Thyroid gland (tissue), 4 donors: ENCODE measurements at regions not wholly inside any gene's neighbourhood (a gene's known extent, or its start where the extent isn't known, plus 50 kb on each side); places are given as distances from the start of the nearest gene placed in this dataset.
"Not testable (repeated sequence)": the region's sequence is repeated elsewhere in the genome, so short reads cannot be mapped to it uniquely, and the experiment has no call there.

ENCODE experiments used
- DNase-seq, 2 donors: peaks; one replicate each; pipeline ENCODE4 v3.0.0-alpha.2; 2019
- H3K27ac ChIP-seq, 3 donors: fragments of 200-600 bp; sonication (generic); 1 replicate in 2 of 3; 2 replicates in 1 of 3; pipeline ENCODE4 v1.5.1; 2016 to 2019; ENCODE audit warnings: mild to moderate bottlenecking in 1 of 3, moderate library complexity in 1 of 3
- H3K27me3 ChIP-seq: fragments of 200-600 bp; sonication (generic); one replicate; pipeline ENCODE4 v1.5.1; 2019
- H3K36me3 ChIP-seq, 2 donors: fragments of 200-600 bp; sonication (generic); one replicate each; pipeline ENCODE4 v1.5.1; 2016 to 2019
- H3K4me1 ChIP-seq, 2 donors: fragments of 200-600 bp; sonication (generic); one replicate each; pipeline ENCODE4 v1.5.1; 2017 to 2019
- H3K4me3 ChIP-seq, 3 donors: fragments of 200-600 bp; sonication (generic); replicated peaks in 1 of 3; 1 replicate in 2 of 3; 2 replicates in 1 of 3; pipeline ENCODE4 v1.5.1; 2016; ENCODE audit warnings: mild to moderate bottlenecking in 1 of 3
- H3K9me3 ChIP-seq: fragments of 200-600 bp; sonication (generic); one replicate; pipeline ENCODE4 v1.5.1; 2017
- CTCF ChIP-seq, 6 experiments: fragments of 200-600 bp in 3 of 6; fragments of 450-650 bp in 3 of 6; sonication (generic) in 3 of 6; IDR thresholded peaks; one replicate each; pipeline ENCODE4 v1.5.1; 2016 to 2019; ENCODE audit warnings: antibody characterized with exemption in 6 of 6, mild to moderate bottlenecking in 2 of 6, inconsistent platforms in 1 of 6, moderate library complexity in 1 of 6
- POLR2A ChIP-seq, 2 donors: fragments of 450-650 bp; IDR thresholded peaks; one replicate each; pipeline ENCODE4 v1.6.1; 2017; ENCODE audit warnings: antibody characterized with exemption in 2 of 2, mild to moderate bottlenecking in 2 of 2, moderate library complexity in 1 of 2
- WGBS, 2 donors: methylation state at CpG; one replicate each; pipeline ENCODE4 v1.1.5; 2017; 5-methylcytosine and 5-hydroxymethylcytosine counted together
- intact Hi-C: fragments of 100-400 bp; cut with DNase I; formaldehyde crosslinking; loops from one replicate; pipeline ENCODE4 v1.15.1; 2023

GRCh38 chr1:213622365-213623063 is 365.3 kb upstream of the PROX1 start:
- H3K36me3 ChIP-seq: no peaks in the 10 kb centered on the region
- WGBS, 2 donors: 47 to 49% methylated on average over 19 of the region's 19 CpGs
- no peaks in the 10 kb centered on the region for H3K9me3 ChIP-seq
- DNase-seq: peak; percentile 33 to 41
- intact Hi-C loops: no loop called here
- H3K4me1 ChIP-seq: no peaks in the 10 kb centered on the region
- no peaks in the 10 kb centered on the region for H3K27me3 ChIP-seq
- no peak overlapping the region for H3K4me3 ChIP-seq
- no peak overlapping the region for H3K27ac ChIP-seq
- TF ChIP-seq POLR2A (IDR thresholded peaks at IDR 0.05) (no peak), CTCF (IDR thresholded peaks at IDR 0.05) (no peak)

- DNase-seq: no peak
- no peak overlapping the region for H3K27ac ChIP-seq
- 90 to 91% methylated on average over 9 of the region's 9 CpGs for WGBS, 2 donors
- H3K4me3 ChIP-seq: no peak overlapping the region
- intact Hi-C loops: no loop called here
- H3K36me3 ChIP-seq: no peaks in the 10 kb centered on the region
- TF ChIP-seq POLR2A (IDR thresholded peaks at IDR 0.05) (no peak), CTCF (IDR thresholded peaks at IDR 0.05) (no peak)
- H3K4me1 ChIP-seq: no peaks in the 10 kb centered on the region
- no peaks in the 10 kb centered on the region for H3K9me3 ChIP-seq
- no peaks in the 10 kb centered on the region for H3K27me3 ChIP-seq
Measured at GRCh38 chr1:213623064-213623581, 364.6 kb upstream of the PROX1 start.

GRCh38 chr1:213623862-213624261 is 363.9 kb upstream of the PROX1 start:
- H3K4me3 ChIP-seq: no peak overlapping the region
- WGBS, 2 donors: 79 to 80% methylated on average over 4 of the region's 4 CpGs
- no peak for DNase-seq
- no peaks in the 10 kb centered on the region for H3K36me3 ChIP-seq
- H3K9me3 ChIP-seq: no peaks in the 10 kb centered on the region
- H3K4me1 ChIP-seq: no peaks in the 10 kb centered on the region
- intact Hi-C loops: no loop called here
- TF ChIP-seq POLR2A (IDR thresholded peaks at IDR 0.05) (no peak), CTCF (IDR thresholded peaks at IDR 0.05) (no peak)
- no peaks in the 10 kb centered on the region for H3K27me3 ChIP-seq
- no peak overlapping the region for H3K27ac ChIP-seq

GRCh38 chr1:213636778-213637177 is 351.0 kb upstream of the PROX1 start:
- H3K27ac ChIP-seq, intact Hi-C loops, H3K4me1 ChIP-seq, H3K9me3 ChIP-seq, H3K27me3 ChIP-seq, DNase-seq, H3K36me3 ChIP-seq, H3K4me3 ChIP-seq: not testable (repeated sequence)

GRCh38 chr1:213641312-213641711 is 346.5 kb upstream of the PROX1 start:
- WGBS, 2 donors: 95 to 98% methylated on average over 2 of the region's 2 CpGs
- Histone ChIP-seq H3K4me1 (no peaks in the 10 kb centered on the region), H3K4me3 (no peak overlapping the region), H3K9me3 (no peaks in the 10 kb centered on the region), H3K36me3 (no peaks in the 10 kb centered on the region), H3K27ac (no peak overlapping the region), H3K27me3 (no peaks in the 10 kb centered on the region)
- DNase-seq: no peak
- no peak for TF ChIP-seq POLR2A (IDR thresholded peaks at IDR 0.05)
- intact Hi-C loops: no loop called here

GRCh38 chr1:213643360-213643759 is 344.4 kb upstream of the PROX1 start:
- Histone ChIP-seq H3K9me3 (no peaks in the 10 kb centered on the region), H3K27ac (no peak overlapping the region), H3K4me1 (no peaks in the 10 kb centered on the region), H3K4me3 (no peak overlapping the region), H3K36me3 (no peaks in the 10 kb centered on the region), H3K27me3 (no peaks in the 10 kb centered on the region)
- no peak for DNase-seq
- intact Hi-C loops: no loop called here
- TF ChIP-seq CTCF (IDR thresholded peaks at IDR 0.05): no peak
- TF ChIP-seq POLR2A (IDR thresholded peaks at IDR 0.05): no peak
